Breast epithelium (tissue), 4 donors: ENCODE measurements at regions not wholly inside any gene's neighbourhood (a gene's known extent, or its start where the extent isn't known, plus 50 kb on each side); places are given as distances from the start of the nearest gene placed in this dataset.

ENCODE experiments used
- DNase-seq, 2 donors: peaks; one replicate each; pipeline ENCODE4 v3.0.0-alpha.2; 2019; ENCODE audit warnings: low spot score in 2 of 2
- H3K27ac ChIP-seq, 2 donors: fragments of 200-600 bp; sonication (generic) in 1 of 2; one replicate each; pipeline ENCODE4 v1.5.1; 2016 to 2019; ENCODE audit warnings: mild to moderate bottlenecking in 1 of 2
- H3K27me3 ChIP-seq, 2 donors: fragments of 200-600 bp; sonication (generic) in 1 of 2; one replicate each; pipeline versions ENCODE4 v1.5.1 to v1.6.0; 2017 to 2019; ENCODE audit warnings: control low read depth in 1 of 2, mild to moderate bottlenecking in 1 of 2
- H3K36me3 ChIP-seq: fragments of 200-600 bp; one replicate; pipeline ENCODE4 v1.5.1; 2019
- H3K4me1 ChIP-seq, 2 donors: fragments of 200-600 bp; sonication (generic); one replicate each; pipeline ENCODE4 v1.5.1; 2016 to 2019; ENCODE audit warnings: control low read depth in 1 of 2
- H3K4me3 ChIP-seq, 3 donors: fragments of 200-600 bp; sonication (generic); 1 replicate in 2 of 3; 2 replicates in 1 of 3; pipeline ENCODE4 v1.5.1; 2016 to 2019; ENCODE audit warnings: mild to moderate bottlenecking in 3 of 3, moderate library complexity in 2 of 3
- H3K9me3 ChIP-seq, 2 donors: fragments of 200-600 bp; sonication (generic) in 1 of 2; one replicate each; pipeline ENCODE4 v1.5.1; 2016 to 2019; ENCODE audit warnings: control low read depth in 1 of 2
- POLR2A ChIP-seq: fragments of 450-650 bp; IDR thresholded peaks from one replicate; pipeline ENCODE4 v1.6.1; 2016; ENCODE audit warnings: antibody characterized with exemption, mild to moderate bottlenecking, moderate library complexity
- POLR2AphosphoS5 ChIP-seq, 3 donors: sonication (generic); formaldehyde crosslinking; IDR thresholded peaks; one replicate each; pipeline ENCODE4 v1.6.1; 2017; ENCODE audit warnings: antibody characterized with exemption in 3 of 3
- intact Hi-C: fragments of 100-400 bp; cut with DNase I; formaldehyde crosslinking; loops from one replicate; pipeline ENCODE4 v1.15.1; 2023; ENCODE audit warnings: low total_unique reads
- TF ChIP-seq, protein P1 (sequence below), 3 donors: fragments of 450-650 bp; IDR thresholded peaks; one replicate each; pipeline ENCODE4 v1.5.1; 2016 to 2017; ENCODE audit warnings: antibody characterized with exemption in 3 of 3, mild to moderate bottlenecking in 3 of 3, moderate library complexity in 3 of 3

DNA sequence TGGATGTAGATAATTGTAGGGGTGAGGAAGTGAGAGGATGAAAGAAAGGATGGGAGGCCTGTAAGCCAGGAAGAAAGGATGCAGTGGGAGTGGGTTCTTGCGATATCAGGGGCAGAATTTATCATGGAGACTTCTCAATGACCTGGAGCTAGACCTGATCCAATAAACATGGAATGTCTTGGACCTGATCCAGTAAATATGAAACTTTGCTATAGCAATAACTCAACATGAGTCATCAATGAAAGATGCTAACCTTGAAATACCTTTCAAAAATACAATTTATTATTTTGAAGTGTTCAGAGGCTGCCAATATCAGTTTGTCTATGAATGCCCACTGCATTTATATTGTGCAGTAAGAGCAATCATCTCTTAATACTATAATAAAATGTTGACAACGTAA lies 279.5 kb downstream of the POU4F1 start:
- Histone ChIP-seq H3K36me3 (no peaks in the 10 kb centered on the region), H3K27ac (no peak overlapping the region), H3K27me3 (no peaks in the 10 kb centered on the region), H3K9me3 (no peaks in the 10 kb centered on the region), H3K4me3 (no peak overlapping the region), H3K4me1 (no peaks in the 10 kb centered on the region)
- DNase-seq: no peak
- TF ChIP-seq, protein P1, sequence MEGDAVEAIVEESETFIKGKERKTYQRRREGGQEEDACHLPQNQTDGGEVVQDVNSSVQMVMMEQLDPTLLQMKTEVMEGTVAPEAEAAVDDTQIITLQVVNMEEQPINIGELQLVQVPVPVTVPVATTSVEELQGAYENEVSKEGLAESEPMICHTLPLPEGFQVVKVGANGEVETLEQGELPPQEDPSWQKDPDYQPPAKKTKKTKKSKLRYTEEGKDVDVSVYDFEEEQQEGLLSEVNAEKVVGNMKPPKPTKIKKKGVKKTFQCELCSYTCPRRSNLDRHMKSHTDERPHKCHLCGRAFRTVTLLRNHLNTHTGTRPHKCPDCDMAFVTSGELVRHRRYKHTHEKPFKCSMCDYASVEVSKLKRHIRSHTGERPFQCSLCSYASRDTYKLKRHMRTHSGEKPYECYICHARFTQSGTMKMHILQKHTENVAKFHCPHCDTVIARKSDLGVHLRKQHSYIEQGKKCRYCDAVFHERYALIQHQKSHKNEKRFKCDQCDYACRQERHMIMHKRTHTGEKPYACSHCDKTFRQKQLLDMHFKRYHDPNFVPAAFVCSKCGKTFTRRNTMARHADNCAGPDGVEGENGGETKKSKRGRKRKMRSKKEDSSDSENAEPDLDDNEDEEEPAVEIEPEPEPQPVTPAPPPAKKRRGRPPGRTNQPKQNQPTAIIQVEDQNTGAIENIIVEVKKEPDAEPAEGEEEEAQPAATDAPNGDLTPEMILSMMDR (IDR thresholded peaks at IDR 0.05): no peak
- TF ChIP-seq POLR2AphosphoS5 (IDR thresholded peaks at IDR 0.05) (no peak), POLR2A (no peak)
- intact Hi-C loops: no loop called here

DNA sequence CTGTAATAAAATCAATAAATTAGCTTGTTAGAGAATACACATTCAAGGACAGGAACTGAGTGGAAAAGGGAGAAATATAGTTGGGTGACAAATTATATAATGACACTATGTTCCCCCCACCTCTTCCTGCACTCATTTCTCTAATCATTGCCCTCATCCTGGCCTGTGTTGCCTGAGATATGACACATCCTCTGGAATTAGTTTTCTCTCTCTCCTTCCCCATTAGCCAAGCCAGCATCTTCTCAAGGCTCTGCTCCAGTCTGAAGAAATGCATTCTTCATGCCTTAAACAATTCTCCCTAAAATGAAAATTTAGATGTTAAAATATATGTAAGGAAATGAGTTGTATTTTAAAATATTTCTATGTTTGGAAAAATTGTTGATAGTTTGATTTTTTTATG lies 280.3 kb downstream of the POU4F1 start:
- Histone ChIP-seq H3K36me3 (no peaks in the 10 kb centered on the region), H3K27me3 (no peaks in the 10 kb centered on the region), H3K4me3 (no peak overlapping the region), H3K9me3 (no peaks in the 10 kb centered on the region), H3K4me1 (no peaks in the 10 kb centered on the region), H3K27ac (no peak overlapping the region)
- intact Hi-C loops: no loop called here
- TF ChIP-seq POLR2AphosphoS5 (IDR thresholded peaks at IDR 0.05): no peak
- TF ChIP-seq, protein P1 (IDR thresholded peaks at IDR 0.05): no peak
- no peak for TF ChIP-seq POLR2A
- no peak for DNase-seq

DNA sequence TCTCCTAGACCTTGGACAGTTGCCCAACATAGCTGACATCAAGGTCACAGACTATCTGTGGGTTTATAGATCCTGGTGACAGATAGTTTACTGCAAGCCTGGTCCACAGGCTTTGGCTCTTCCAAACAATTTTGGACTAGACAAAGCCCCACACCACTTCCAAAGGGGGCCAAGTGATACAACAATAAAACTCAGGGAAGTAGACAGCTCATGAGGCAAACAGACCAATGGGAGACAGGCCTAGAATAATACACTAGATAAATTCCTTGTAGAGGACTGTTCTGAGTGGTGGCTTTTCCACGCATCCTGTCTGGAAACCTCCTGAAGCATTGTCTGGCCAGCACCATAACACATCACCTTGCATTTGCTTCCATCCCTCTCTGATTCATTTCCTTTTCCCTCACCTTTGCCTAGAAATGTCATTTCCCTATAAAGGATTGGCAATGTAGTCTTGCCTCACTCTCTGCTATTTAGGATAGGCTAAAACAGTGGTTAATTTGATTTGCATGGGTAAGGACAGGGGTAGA lies 284.2 kb downstream of the POU4F1 start:
- TF ChIP-seq POLR2A: no peak
- TF ChIP-seq POLR2AphosphoS5 (IDR thresholded peaks at IDR 0.05): no peak
- TF ChIP-seq, protein P1 (IDR thresholded peaks at IDR 0.05): no peak
- no peak for DNase-seq
- intact Hi-C loops: no loop called here
- Histone ChIP-seq H3K36me3 (no peaks in the 10 kb centered on the region), H3K9me3 (no peaks in the 10 kb centered on the region), H3K4me1 (no peaks in the 10 kb centered on the region), H3K4me3 (no peak overlapping the region), H3K27me3 (no peaks in the 10 kb centered on the region), H3K27ac (no peak overlapping the region)

DNA sequence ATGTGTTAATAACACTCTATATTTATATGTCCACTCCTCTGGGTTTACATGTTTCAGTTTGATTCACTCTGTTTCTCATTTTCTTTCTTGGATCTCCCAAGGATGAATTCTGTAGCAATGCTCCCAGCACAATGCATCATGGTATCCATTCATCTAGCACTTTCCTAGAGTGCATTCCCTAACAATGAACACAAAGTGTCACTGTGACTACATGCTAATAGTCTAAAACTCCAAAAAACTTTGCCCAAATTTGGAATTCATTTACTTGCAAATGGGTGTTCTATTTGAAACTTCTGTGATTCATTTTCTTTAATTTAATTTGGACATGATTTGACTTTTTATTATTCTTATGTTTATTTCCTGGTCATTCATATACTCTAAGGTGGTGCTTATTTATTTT lies 286.3 kb downstream of the POU4F1 start:
- Histone ChIP-seq H3K27ac (no peak overlapping the region), H3K4me3 (no peak overlapping the region), H3K27me3 (no peaks in the 10 kb centered on the region), H3K9me3 (no peaks in the 10 kb centered on the region), H3K36me3 (no peaks in the 10 kb centered on the region), H3K4me1 (no peaks in the 10 kb centered on the region)
- intact Hi-C loops: no loop called here
- DNase-seq: no peak
- TF ChIP-seq, protein P1 (IDR thresholded peaks at IDR 0.05): no peak
- TF ChIP-seq POLR2AphosphoS5 (IDR thresholded peaks at IDR 0.05) (no peak), POLR2A (no peak)

DNA sequence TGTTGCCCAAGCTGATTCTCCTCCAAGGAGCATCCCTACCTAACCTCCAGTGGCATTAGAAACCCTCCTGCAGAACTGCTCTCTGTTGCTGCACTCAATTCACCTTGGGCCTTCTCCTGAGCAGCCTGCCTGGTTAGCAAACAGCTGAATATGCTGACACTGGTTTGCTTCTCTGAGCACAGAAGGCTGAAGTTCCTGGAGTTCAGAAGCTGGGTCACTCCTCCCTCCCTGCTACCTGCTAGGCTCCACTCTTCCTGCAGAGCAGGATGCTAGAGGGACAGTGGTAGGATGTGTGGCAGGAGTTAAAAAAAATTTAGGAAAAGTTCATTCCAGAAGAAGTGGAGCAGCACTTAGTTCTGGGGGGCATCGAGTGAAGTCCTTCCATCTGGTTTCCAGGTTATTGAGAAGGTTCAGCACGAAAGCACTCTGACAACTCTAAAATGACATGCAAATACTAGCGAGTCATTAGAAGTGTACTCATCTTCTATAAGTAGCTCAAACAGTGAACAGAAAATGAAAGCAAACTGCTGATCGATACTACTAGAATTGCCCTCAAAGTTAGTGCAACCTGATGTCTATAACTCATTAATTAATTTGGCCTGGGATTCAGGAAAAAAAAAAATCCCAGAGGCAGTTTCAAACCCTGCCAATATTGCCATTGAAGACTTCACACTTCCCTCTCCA lies 293.7 kb downstream of the POU4F1 start:
- Histone ChIP-seq H3K36me3 (no peaks in the 10 kb centered on the region), H3K4me3 (no peak overlapping the region), H3K4me1 (no peaks in the 10 kb centered on the region), H3K27me3 (no peaks in the 10 kb centered on the region), H3K27ac (no peak overlapping the region), H3K9me3 (no peaks in the 10 kb centered on the region)
- DNase-seq: no peak
- TF ChIP-seq, protein P1 (IDR thresholded peaks at IDR 0.05): no peak
- TF ChIP-seq POLR2AphosphoS5 (IDR thresholded peaks at IDR 0.05): no peak
- no peak for TF ChIP-seq POLR2A
- intact Hi-C loops: no loop called here
